HG03442 (cell line): ENCODE measurements at regions not wholly inside any gene's neighbourhood (a gene's known extent, or its start where the extent isn't known, plus 50 kb on each side); places are given as distances from the start of the nearest gene placed in this dataset.

Source experiments
- ATAC-seq: cut with Tn5 transposase; IDR thresholded peaks from one replicate; pipeline ENCODE4 v1.9.1; 2021; ENCODE audit warnings: mild to moderate bottlenecking, moderate library complexity; ENCODE audit not compliant: unreplicated experiment

DNA sequence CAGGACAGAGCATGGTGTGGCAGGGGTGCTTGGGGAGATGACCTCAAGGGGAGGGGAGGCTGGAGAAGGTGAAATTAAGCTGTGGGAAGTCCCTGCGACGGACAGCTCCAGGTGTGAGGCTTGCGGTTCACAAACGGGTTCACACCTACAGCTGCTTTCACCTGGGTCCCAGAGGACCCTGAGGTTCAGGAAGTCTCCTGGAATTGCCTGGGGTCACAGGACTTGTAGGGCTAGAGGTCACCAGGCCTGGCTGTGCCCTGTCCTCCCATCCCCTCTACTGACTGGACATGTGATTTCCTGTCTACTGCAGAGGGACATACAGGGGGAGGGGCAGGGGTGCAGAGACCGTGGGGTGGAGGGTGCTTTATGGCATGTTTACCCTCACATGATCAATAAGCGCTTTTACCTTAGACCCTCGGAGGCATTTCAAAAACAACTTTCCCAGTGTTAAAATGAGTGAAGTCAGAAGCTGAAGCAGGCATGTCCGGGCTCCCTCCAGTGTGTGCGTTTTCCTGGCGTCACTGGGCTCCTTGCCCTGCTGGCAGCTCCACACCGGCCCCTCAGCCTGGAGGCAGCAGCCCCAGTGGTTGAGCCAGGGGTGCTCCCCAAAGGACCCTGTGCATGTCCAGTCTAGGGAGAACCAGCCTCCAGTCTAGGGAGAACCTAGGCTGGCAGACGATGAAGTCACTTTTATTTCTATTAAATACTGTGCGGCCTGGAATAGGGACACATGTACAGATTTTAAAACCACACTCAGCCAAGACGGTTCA is 66.6 kb upstream of the IGFBP3 start:
- no peak for ATAC-seq

DNA sequence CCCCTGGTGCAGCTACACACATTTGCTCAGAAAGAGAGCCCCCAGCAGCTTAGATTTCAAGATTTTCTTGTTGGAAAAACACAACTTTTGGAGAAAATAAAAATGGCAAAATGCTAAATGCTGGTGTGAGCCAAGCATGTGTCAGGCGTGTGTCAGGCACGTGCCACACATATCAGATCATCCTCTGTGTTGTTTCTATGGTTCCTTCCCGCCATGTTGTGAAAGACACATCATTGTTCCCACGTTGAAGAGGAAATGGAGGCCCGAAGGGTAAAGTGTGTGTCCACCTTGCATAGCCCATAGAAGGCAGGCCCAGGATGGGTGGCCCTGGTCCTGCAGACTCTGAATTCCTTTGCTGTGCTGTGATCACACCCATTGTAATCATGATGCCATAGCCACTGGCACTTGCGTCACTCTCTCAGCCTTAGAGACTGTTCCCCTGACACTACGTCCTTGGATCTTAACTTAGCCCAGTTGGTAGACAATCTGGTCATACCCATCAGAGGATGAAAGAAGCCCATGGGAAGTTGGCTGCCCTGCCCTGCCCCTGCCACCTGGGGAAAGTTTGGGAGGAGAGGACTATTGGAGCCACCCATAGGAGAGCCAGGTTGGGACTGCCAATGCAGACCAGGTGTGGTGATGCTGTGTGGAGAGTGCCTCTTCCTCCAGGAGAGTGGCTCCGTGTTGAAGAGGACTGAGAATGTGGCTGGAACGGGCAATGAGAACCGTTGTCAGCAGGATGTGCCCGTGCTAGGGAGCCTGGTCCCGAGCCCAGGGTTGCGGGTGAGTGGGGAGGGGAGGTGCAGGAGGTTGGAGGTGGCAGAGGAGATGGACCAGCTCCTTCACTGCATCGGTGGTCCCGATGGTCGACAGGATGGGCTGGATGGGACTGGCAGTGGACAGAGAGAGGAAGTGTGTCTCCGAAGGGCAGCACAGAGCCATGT is 65.6 kb upstream of the IGFBP3 start:
- no peak for ATAC-seq

DNA sequence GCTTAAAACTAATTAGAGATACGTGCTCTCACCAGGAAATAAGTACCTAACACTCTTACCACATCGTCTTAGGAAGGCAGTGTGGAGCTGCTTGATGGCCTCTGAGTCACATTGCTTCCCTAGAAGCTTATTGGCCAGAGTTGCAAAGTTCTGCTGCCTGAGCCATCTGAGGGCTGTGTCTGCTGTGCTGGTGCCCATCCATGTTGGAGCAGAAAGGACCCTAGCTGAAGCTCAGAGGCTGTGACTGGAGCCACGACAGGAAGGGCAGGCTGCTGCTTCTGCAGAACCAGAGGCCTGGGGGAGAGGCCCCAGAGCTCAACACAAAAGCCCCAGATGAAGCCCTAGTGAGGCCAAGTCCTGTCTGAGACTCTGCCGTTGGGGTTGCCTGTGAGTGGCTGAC is 64.8 kb upstream of the IGFBP3 start:
- no peak for ATAC-seq

DNA sequence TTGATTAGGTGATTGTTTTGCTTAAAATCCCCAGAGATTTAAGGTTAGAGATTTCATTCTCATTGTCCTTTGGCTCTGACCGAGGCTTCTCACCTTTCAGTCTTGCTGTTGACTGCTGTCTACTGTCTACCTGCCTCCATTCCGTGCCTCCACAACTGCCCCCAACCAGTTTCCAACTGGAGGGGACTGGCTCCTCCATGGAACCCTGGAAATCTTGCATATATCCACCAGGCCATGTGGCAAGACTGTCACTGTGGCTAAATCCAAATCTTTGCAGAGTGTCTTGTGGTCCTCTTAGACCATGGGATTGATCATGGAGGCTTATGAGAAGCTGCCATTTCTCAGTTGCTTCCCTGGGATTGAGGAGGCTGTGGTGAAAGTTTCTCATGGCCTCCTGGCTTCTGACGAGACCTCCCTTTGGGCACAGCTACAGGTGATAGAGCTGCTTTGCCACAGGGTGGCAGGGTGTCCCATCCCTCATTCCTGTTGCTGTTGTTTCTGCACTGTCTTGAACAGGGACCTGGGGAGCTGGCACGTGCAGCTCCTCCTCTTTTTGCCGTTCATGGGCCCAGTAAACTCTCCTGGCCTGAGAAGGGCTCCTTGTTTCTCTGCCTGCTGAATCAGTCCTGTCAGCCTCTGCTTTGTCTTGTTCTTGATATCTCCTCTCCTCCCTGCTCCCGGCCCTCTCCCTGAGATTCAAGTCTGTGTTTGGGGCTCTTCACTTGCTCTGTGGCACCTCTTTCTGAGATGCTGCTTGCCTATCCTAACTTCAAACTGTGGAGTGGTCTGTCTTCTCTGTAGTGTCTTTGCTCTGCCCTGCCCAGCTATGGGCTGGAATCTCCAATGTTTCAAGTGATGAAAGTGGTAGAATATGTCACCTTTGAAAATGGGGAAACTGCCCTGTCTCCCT is 63.6 kb upstream of the IGFBP3 start:
- ATAC-seq, result no peak

DNA sequence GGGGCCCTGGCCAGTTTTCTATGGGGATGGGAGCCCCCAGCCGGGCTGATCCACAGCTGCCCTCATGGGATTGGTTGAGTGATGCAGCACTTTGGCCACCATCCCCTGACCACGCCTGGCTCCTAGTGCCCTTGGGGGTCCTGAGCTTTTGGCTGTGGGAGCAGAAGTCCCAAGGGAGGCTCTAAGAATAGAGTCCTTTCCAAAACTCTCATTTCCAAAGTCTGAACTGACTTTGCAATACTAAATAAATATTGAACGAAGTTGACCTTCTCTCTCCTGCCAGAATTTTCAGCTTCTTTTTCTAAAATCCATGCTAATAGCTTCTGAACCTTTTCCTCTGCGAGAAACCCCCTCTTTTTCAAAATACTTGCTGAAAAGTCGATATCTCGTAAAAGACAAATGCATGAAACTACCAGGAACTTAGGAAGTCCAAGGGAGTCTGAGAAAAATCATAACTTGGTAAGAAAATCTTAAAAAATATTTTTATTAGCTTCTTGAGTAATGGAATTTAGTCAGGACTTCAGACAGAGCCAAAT is 62.7 kb upstream of the IGFBP3 start:
- ATAC-seq, result no peak

DNA sequence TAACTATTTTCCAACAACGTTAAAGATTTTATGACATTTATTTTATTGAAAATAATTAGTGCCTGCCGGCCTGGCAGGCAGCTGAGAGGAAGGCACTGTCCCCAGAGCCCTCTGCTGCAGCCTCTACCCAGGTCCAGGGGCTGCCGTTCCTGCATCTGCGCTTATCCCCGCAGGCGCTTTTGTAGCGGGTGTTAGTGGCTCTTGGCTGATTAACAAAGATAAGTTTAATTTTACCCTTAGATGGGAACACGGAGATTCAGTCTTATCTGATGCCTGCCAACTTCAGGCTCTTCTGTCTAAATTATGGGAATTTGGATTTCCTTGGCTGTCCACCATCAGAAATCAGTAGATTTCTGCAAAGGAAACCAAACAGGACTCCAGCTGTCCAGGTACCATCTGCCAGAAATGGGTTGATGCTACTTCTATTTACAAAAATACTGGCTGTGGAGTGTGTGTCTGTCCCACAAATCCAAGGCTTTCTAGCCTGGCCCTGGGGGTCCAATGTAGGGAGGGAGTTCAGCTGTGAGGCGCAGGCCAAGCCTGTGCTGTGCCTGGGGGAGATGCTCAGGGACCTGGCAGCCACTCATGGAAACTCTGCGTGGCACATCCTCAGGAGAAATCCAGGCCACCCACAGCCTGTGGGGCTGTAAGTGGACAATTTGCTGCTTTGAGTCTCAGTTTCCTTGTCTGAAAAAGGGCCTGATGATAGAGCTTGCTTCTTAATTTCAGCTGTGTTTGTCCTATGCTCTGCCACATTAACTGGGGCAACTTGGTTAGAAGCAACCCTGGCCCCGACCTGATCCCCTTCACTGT is 62.0 kb upstream of the IGFBP3 start:
- ATAC-seq, result no peak

DNA sequence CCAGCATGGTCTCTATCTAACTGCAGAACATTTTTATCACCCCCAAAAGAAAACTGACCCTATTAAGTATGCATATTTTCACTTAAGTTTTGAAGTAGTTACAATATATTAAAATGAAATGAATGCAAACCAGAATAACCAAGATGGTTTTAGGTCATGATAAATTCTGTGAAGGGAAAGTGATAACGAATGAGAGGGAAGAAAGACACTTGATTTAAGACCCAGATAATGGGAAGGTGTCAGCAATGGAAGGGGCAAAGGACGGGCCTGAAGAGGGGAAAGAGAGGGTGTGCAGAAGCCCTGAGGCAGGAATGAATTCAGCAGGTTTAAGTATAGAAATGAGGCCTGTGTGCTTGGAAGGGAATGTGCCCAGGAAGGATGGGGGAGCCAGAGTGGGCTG is 61.1 kb upstream of the IGFBP3 start:
- no peak for ATAC-seq

DNA sequence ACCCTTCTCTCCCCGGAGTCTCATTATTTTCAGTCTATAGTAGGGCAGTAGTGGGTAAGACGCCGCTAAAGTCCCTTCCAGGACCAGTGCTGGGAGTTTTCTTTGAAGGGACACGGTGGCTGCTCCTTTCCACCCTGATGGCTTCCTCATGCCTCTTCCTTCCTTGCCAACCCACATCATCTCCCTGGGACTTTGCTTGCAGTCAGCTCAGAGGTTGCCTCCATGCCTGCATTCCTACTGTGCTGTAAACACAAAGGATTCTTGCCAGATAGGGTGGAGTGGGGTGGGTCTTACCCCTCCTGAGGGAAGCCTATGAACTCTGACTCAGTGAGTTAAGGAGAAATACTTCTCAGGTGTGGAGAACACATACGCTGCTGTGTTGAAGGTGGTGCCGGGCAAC is 59.9 kb upstream of the IGFBP3 start:
- ATAC-seq, result no peak

DNA sequence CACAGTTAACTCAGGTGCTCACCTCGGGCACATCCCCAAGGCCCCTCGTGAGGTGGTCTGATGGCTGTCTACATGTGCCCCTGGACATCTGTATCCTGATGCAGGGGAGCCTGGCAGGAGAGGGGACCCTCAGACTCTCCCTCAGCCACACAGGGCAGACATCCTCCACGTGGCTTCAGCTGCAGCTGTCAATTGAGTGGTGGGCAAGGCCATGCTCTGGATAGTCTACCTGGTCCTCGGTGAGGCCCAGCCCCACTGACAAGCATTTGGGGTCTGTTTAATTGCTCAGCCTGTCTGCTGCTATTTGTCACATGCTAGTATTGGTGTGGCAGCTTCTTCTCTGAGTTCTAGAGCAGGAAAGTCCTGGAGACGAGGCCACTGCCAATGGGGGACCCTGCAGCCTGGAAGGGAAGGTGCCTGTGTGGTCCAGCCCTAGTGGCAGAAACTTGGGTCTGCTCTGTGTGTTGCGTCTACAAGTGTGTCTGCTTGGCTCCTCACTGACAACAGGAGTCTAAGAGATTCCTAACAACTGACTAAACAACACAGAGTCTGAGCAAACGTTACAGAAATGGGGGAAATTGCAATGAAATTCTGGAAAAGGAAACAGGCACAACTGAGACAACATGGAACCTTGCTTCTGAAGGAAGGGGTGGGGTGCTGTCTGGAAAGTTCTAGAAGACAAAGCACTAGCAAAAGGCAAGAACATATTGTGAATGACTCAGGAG is 59.3 kb upstream of the IGFBP3 start:
- no peak for ATAC-seq

DNA sequence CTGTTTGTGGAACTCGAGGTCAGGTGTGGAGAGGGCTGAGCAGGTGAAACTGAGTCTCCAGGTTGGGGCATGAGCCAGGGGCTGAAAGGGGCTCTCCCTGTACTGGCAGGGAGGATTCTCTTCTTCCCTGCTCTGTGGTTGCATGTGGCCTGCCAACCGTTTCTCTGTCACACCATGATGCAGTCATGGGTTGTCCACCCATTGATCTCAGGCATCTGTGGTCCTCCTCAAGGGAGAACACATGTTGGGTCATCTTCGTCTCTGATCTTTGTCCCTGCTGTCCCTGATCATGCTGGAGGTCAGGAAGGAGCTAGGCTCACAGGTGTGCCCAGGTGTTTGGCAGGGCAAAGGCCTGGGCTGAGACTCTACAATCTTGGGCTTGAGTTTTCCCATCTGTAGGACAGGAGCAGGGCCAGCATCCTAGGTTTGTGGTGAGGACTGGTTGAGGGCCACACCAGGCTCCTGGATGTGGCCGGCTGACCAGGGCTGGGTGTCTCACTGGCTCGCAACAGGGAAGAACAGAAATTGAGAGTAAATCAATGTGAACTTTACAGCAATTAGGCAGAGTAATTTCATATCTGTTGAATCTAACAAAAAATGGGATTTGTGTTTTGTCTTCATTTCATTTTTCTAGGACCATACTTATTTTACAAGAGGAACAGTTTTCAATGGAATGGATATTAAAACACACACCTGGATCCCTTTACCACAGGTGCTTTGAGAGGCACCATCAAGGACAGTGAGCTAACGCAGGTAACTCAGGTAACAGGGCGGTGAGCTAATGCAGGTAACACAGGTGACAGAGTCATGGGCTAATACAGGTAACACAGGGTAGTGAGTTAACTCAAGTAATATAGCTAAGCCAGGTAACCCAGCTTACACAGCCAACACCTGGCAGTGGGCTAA is 58.5 kb upstream of the IGFBP3 start:
- ATAC-seq, result no peak

DNA sequence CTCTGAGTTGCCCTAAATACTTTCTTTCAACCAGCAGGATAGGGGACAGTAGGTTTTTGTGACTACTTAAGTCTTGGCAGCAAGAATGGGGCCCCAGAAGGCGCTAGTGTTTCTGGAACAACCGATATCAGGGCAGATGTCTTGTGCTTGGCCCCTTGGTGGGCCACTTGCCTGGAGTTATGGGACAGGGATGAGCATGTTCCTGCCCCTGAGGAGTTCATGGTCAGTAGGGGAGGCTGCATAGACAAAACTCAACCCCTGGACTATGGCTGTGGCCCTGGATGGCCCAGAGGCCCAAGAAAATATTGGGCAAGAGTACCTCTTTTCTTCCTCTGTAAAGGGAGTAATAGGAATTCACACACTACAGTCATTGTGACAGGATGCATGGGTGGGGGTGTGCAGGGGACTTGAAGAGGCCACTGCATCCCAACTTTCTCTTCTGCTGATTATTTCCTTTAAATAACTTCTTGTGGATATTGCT is 57.7 kb upstream of the IGFBP3 start:
- no peak for ATAC-seq

DNA sequence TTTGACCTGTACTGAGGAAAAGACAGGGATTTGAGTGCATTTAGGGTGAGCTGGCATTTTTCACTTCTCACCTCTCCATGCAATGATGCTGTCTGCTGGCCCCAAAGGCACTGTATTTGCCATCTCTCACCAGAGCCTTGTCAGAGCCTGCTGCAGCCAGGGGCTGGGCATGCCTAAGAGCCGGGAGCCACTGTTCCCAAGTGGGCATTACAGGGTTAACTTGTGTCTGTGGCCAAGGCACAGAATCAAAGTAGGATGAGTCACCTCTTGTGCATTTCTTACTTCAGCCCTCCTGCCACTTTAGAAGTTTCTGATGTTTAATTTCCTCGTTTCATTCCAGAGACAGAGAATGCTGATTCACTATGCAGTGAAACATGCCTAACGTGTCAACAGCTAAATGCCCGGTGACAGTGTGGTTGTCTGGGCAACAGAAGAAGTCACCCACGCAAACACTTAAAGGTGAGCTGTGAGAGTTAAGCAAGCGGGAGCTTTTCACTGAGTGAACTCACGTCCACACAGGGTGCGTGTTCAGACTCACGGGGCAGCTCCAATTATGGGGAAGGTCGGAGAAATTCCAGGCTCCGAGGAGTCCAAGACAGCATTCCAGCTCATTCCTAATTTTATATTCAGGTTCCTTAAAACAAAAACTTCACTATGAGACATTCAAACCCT is 57.1 kb upstream of the IGFBP3 start:
- ATAC-seq, result peak; percentile 75

DNA sequence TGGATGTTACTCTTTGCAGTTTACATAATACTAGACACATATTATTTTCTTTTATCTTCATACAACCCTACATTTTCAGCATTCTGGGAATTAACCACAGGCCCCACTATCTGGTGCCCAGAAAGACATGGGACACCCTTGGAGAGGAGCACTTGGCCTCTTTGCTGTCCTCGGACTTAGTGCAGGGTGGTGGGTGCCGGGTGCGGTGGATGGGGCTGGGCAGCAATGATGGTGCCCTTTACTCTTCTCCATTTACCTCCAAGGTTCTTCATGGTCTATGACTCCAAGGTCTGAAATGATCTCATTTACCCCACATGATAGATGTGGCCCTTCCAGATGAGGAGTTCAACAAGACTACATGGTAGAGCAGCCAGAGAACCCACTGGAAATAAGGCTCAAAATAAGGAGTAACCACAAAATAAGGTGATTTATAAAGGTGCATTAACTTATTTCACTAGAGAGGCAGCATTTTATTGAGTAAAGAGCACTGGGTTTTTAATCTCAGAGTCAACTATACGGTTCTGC is 56.2 kb upstream of the IGFBP3 start:
- no peak for ATAC-seq

DNA sequence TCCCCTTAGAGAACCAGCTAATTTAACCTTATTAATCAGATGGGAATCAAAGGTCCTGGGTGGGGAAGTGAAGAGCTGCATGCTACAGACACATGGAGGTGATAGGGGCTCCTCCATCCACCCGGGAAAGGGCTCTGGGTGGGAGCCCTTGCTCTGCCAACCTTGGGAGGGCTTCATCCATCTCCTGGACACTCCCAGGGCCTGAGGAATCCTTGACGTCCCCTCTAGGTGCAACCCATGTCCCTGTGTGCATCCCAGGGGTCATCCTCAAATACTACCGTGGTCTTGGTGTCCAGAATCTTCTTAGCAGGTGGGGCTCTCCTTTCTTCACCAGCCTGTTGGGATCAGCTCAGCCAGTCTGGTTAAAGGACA is 55.4 kb upstream of the IGFBP3 start:
- no peak for ATAC-seq

DNA sequence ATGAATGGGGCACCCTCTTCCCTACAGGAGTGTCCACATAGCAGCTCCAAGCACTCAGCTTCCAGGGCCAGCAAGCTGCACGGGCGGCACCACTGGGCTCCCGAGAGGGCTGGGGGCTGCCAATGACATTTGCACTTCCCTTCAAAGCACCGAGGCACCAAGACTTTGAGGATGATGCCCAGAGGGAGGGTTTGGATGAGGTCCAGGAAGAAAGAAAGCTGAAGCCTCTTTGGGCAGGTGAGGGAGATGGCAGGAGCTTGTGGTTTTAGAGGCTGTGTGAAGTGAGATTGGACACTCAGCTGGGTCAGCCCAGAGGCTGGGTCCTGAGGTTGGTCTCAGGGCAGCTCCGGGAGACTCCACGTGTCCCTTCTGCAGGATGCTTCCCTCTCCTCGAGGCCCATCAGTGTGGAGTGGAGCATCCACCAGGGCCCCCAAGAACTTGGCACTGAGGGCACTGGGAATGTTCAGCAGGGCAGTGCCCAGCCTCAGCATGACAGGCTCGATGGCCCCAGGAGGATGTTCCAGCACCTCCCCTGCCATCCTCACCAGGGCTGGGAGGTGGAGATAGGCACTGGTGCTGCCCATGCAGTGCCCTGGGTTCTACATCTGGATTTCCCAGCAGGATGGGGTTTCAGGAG is 54.9 kb upstream of the IGFBP3 start:
- no peak for ATAC-seq

DNA sequence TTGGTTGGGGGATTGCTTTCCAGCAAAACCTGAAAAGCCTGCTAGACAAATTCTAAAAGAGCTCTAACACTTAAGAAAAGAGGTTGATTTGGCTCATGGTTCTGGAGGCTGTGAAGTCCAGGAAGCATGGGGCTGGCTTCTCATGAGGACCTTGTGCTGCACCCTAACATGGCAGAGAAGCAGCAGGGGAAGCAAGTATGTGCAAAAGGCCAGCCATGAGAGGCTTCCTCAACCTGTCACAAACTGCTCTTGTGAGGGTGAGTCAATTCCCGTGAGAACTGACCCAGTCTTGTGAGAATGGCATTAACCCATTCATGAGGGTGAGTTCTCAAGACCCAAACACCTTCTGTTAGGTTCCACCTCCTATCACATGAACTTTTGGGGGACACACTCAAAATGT is 54.3 kb upstream of the IGFBP3 start:
- no peak for ATAC-seq
